GM10266 (cell line): ENCODE measurements at regions not wholly inside any gene's neighbourhood (a gene's known extent, or its start where the extent isn't known, plus 50 kb on each side); places are given as distances from the start of the nearest gene placed in this dataset.

ENCODE experiments used
- DNase-seq: peaks from one replicate; pipeline ENCODE4 v3.0.0; 2012; ENCODE audit errors: extremely low spot score
- CTCF ChIP-seq: IDR thresholded peaks from 2 replicates; pipeline ENCODE4 v1.5.1; 2012; ENCODE audit warnings: mild to moderate bottlenecking, low read depth; ENCODE audit not compliant: control insufficient read depth, insufficient read depth; ENCODE audit errors: missing control alignments

DNA sequence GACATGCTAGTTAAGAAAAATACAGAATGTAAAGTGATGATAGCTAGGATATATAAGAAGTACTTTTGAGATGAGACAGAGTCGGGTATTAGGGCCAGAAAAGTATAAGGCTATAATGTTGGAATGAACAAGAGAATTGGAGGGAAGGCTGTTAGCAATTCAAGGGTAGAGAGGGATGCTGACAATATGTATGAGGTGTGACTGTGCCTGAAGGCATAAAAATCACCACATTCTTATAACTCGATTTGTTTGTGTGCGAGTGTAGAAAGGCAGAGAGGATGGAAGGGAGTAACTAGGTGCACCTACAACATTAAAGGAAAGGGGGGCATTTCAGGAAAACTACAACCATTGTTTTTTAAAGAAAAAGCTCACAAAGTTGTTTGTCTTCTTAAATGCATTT lies 86.0 kb downstream of the FAT4 start:
- no peak for TF ChIP-seq CTCF
- no peak for DNase-seq

- DNase-seq: no peak
- no peak for TF ChIP-seq CTCF
These were observed 87.0 kb downstream of the FAT4 start for GRCh38 chr4:125401784-125402183.

GRCh38 chr4:125420526-125420925 lies 105.8 kb downstream of the FAT4 start:
- no peak for DNase-seq
- no peak for TF ChIP-seq CTCF

- DNase-seq: no peak
- no peak for TF ChIP-seq CTCF
These were observed 106.8 kb downstream of the FAT4 start for GRCh38 chr4:125421547-125421946.

DNA sequence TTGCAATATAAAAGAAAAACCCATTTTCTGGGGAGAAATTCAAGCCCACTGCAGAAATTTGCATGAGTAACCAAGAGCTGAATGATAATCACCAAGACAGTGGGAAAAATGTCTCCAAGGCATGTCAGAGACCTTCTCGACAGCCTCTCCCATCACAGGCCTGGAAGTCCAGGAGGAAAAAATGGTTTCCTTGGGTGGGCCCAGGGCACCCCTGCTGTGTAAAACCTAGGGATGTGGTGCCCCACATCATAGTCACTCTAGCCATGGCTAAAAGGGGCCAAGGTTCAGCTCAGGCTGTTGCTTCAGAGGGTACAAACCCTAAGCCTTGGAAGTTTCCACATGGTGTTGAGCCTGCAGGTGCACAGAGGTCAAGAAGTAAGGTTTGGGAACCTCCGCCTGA lies 108.4 kb downstream of the FAT4 start:
- no peak for DNase-seq
- no peak for TF ChIP-seq CTCF

DNA sequence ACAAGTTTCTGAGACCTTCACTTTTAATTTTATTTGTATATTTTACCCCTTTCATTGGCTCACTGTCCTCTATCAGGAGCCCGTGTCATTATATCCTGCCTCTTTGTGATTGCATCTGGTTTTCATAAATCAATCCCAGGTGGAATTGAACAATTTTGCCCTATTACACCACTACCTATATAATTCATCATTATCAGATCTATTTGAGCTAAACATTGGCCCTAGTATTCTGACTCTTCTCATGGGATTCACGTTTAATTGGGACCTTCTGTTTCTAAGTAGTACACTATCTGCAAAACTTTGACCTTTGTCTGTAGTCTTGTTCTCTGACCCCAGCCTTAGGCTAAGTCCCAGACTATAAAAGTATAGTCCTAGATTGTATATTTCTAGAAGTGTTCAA lies 114.1 kb downstream of the FAT4 start:
- TF ChIP-seq CTCF: no peak
- no peak for DNase-seq

DNA sequence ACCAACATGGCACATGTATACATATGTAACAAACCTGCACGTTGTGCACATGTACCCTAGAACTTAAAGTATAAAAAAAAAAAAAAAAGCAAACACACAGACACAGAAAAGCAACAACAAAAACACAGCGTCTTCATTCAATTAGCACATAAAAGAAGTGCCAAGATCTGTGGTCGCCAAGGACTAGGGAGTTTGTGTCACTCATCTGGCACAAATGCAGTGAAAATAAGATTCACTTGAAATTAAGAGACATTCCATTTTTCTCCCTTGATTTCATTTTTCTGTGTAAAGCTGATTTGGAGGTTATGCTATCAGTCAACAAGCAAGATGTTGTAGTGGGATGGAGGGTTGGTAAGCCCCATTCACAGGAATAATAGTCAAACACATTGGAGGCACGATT lies 115.3 kb downstream of the FAT4 start:
- TF ChIP-seq CTCF: no peak
- no peak for DNase-seq
